GM23248 (cell line): ENCODE measurements at regions not wholly inside any gene's neighbourhood (a gene's known extent, or its start where the extent isn't known, plus 50 kb on each side); places are given as distances from the start of the nearest gene placed in this dataset.

Source experiments
- EZH2 ChIP-seq: fragments of 200-600 bp; sonication (generic); IDR thresholded peaks from 2 replicates; pipeline ENCODE4 v1.6.1; 2018; ENCODE audit warnings: antibody characterized with exemption, mild to moderate bottlenecking; ENCODE audit not compliant: insufficient read depth, poor library complexity, severe bottlenecking
- EZH2phosphoT487 ChIP-seq: fragments of 200-600 bp; sonication (generic); IDR thresholded peaks from 2 replicates; pipeline ENCODE4 v1.6.1; 2018; ENCODE audit warnings: antibody characterized with exemption, moderate library complexity, mild to moderate bottlenecking, low read depth; ENCODE audit not compliant: insufficient read depth

DNA sequence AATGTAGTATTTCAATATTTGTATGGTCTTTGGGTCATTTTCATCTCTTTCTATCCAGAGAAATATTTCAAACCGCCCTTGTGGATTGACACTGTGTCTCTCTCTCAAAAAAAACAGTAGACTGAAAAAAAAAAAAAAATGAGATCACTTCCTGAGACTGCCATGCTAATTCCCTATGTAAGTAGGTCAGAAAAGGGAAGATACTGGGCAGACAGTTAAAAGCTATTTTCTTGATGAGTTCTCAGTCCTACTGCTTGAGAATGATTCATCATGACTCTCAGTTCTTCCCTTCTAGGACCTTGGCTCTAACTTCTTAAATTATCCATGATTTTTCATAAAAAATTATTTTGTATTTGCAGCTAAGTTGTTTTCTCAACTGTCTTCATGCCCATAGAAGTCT lies 672.3 kb upstream of the REG3G start:
- TF ChIP-seq EZH2 (no peak), EZH2phosphoT487 (no peak)
